NCI-H2107 (cell line): ENCODE measurements at regions not wholly inside any gene's neighbourhood (a gene's known extent, or its start where the extent isn't known, plus 50 kb on each side); places are given as distances from the start of the nearest gene placed in this dataset.
"Not testable (repeated sequence)": the region's sequence is repeated elsewhere in the genome, so short reads cannot be mapped to it uniquely, and the experiment has no call there.

ENCODE experiments used
- DNase-seq: peaks from one replicate; lab custom pipeline; 2025; lab: John Stamatoyannopoulos, UW

DNA sequence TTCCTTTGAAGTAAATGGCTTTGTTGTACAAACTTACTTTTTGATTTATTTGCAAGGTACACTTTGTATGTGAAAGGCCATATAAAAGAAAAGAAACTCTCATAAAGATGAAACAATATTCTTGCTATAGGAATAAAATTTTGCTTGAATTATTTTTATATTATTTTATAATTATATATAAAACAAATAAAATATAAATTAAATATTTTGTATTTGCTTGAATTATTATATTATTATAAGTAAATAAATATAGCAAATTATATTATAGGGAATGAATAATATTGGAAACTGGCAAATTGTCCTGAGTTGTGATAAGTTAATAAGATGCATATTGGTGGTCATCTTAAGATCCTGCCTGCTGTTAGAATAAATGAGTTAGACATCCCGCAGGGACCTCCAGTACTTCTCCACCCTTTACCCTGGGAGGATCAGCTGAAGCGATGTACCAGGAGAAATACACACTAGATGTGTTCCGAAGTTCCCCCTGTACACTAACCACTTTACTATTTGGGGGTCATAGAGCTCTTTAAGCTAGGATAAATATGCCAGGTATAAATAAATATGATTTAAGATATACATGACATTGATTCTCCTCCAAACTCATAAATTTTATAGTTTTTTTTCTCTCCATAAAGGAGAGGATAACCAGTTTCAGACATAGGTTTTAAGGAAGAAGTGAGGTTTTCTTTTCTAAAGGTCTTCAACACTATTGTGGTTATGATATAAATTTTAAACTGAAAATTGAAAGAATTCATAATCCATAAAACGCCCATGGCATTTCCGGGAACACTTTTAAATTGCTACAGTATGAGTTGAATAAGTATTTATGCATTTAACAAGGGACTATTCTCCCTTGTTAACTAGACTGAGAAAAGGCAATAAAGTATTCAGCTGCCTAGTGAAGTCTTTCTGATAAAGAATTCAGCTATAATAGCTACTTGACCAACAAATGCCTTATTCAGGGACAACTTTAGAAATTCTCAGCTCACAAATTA is 486.3 kb upstream of the MARCKS start:
- DNase-seq = no peak

DNA sequence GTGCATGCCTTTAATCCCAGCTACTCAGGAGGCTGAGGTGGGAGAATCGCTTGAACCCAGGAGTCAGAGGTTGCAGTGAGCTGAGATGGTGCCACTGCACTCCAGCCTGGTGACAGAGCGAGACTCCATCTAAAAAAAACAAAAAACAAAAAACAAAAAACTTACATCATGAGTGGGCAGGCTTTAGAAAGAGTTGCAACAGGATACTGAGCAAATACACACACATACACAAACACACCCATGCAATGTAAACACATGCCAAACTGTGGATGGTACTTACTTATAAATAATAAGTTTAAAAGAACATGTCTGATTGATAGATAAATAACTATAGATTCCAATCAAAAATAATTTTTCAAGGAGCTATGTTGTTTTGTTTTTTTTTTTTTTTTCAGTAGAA is 481.7 kb upstream of the MARCKS start:
- not testable (repeated sequence) for DNase-seq

DNA sequence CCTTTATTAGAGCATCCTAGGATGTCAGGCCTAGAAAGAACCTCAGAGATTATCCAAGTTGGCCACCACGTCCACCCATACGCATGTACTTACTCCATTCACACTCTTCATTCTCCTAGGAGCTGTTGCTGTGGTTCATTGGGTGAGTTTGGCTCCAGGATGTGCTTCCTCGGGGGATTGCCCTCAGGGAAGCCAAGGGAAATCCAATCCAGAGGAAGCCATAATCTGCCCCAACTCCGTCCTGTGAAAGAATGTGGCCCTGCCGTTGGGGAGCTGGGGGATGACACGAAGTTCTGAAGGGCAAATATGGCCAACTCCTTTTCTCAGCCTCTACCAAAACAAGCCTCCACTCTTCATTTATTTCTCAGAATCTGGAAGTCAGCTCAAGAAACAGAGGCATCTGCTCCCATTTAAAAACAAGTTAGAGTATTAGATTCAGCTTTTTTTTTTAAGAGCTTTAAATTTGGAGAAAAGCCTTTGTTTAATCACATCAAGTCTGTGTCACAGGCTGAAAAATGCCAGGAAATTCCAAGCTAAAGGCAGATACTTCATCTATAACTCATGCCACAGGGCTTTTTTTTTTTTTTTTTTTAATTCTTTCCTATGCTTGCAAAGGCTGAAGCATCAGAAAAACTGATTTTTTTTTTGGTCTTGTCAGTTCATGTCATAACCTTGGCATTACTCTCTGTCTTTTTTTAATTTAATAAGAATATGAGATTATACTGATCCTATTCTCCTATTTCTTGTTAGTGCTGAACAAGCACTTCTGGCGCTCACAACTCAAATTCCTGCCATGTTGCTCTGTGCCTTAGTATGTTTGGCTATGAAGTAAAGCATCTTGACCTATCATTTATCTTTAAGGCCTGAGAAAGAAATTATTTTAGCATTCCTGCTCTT is 480.9 kb upstream of the MARCKS start:
- DNase-seq = no peak

DNA sequence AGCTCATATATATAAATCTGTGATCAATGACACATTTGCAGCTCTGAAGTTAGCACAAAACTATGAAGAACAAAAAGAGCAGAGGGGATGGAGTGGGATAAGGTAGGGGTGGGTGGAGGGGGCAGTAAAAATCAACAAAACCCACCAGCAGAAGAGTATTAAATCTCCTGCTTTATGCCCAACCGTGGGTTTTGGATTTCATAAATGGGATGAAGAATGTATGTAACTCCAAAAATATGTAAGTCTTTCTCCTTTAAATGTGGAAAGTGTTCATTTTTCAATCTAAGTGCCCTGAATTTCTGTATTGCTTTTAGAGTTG is 480.3 kb upstream of the MARCKS start:
- no peak for DNase-seq

DNA sequence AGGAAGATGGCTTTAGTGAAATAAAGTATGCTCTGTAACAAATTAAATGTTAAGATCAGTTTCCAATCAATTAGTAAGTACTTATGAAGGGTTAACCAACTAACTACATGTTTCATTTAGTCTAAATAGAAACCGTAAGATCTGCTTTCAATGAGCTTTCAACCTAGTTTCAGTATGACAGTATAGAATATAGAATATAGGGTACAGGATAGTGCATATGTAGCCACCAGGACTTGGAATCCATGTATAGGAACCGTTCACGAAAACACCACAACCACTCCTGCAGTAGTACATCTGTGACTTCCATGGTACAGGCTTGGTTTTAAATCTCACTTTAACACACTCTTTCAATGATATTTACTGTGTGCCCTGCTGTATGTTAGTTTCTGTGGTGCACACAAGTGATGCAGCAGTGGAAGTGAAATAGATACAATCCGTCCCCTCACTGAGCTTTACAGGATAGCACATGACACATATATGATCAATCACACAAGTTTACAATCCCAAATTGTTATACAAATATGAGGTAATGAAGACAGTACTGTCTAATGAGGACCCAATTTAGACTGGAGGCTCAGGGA is 479.7 kb upstream of the MARCKS start:
- no peak for DNase-seq

DNA sequence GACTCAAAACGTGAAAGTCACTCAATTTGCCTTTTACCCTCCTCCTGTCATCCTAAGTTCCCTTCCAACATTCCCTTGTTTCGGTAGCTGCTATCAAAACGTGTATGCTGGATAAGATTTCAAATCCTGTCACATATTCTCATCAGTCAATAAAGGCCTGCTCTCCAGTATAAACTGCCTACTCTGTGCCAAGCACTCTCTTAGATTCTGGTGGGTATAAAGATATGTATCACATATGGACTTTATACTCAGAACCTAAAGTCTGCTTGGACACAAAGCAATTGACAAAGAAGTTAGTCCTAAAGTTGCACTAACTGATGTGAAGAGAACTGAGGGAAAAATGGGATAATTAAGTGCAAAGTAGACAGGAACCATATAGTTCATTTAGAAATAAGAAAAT is 476.6 kb upstream of the MARCKS start:
- DNase-seq = no peak

DNA sequence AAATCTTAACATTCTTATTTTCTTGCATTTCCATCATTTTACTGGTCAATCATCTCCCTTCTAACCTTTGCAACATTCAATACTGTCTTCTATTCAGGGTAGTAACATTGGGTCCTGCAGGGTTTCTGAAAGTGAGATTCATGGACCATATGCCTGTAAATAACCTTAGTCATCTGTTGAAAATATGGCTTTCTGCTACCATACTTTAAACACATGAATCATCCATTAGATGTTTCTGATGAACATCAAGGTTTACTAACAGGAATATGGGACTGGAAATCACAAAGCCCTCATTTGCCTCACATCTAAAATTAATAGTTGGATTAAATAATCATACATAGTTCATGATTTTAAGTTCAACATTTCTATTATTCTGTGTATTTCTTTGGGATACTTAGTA is 475.9 kb upstream of the MARCKS start:
- no peak for DNase-seq

DNA sequence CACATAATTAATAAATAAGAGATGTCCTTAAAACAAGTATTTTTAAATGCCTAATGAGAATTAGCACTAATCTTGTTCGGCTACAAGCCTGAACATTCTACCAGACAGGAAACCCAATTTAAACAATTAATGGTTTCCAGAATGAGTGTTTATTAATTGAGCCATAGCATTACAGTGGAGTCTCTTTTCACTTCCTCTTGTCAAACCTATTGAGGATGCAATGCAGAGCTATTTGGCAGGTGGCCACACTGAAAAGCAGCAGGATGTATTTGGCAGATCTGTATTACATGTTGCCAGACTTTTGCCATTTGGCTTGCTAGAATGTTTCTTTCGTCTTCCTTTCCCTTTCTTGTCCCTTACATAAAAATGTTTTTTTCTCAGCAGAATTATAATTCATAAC is 475.2 kb upstream of the MARCKS start:
- peak; percentile 19 for DNase-seq

DNA sequence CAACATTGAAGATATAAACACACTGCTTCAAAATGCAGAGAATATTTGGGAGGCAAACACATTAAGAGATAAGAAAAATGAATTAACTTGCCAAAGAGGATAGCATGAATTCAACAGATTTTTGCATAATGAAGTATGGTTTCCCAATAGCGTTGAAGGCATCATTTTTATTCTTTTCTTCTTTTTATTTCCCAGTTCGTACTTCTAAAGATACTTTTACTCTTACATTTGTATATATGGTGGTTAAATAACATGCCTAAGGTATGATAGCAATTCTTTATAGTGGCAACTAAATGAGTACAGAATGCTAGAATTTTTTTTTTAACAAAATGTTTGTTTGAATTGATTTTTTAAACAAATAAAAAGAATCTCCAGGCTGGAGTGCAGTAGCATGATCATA is 473.4 kb upstream of the MARCKS start:
- DNase-seq = no peak

DNA sequence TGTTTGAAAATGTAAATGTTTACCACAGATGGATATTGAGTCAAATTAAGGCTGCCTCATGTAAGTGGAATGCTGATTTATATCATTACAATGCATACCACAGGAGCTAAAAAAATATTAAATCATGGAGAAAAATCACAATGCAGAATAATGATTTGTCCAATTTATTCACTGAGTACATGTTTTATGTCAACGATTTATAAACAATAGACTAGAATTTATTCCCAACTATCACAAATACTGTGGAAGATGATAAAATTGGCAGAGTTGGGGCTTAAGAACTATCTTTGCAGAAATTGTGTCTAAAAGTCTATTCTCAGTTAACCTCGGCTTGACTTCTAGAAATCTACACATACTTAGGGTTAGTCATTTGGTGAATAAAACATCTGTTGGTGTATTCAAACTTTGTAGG is 472.1 kb upstream of the MARCKS start:
- DNase-seq = no peak

DNA sequence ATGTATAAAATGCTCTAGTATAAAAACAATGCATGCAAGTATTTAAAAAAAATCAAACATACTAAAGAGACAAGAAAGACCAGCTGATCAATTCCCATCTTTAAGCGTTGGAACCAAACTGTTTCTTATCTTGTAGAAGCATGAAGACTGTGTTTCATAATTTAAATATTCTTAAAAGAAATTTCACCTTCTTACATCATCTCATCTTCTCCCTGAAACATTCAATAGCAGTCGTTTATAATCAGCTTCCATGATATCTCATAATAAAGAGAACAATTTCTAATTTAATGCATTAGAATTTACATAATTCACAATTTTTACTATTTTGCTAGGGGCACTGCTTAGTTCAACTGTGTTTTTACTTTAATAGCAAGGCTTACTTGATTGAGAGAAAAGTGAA is 468.1 kb upstream of the MARCKS start:
- DNase-seq = no peak

DNA sequence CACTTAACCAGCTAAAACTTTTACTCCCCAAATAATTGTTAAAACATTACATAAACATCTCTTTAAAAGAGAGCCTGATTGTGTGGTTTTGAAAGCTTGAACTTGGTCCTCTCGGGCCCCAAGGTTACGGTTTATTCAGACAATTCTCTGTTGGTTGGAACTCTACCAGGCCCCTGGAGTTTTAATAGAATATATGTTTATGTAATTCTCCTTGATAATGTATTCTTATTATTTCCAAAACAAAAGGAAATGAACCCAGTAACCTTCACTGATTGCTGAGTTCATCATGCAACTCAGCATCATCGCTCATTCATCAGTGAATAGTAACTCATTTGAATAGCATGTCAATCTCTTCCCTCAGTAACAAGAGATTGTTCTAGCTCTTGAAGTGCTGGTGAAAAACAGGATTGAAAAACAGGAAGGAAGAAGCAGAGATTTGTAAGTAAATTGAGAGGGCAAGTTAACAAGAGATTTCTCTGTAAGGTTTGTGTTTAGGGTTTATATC is 464.5 kb upstream of the MARCKS start:
- no peak for DNase-seq

DNA sequence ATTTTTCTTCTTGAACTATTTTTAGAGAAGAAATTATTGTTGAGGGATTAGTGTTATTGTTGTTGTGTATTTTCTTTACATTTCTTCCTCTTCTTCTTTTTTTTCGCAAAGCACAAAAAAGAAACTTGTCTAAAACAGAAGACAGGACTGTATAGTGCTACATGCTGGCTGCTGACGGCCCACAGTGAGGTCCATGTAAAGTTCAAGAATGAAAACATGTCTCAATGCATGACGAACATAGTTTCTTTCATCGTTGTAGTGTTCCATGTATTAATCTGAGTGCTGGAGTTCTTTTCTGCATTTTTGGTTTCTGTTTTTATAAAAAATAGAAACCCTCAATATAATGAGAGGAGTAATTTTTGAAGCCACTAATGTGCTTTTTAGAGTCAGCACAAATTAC is 462.9 kb upstream of the MARCKS start:
- DNase-seq = no peak

DNA sequence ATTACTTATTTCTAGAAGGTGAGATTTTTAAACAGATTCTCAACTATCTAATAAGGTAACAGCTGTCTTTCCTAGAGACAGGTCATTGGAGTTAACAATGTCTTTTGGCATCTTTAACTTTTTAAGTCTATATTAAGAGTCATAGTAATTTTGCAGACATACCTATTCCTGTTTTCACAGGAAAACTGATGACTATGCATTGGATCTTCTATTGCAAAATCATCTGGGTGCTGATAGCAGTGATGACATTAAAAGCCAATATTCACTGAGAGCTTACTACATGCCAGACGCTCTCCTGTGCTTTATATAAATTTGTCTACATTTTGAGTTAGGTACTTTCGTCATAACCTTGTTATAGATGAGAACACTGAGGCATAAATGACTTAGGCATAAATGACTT is 462.4 kb upstream of the MARCKS start:
- DNase-seq = no peak

DNA sequence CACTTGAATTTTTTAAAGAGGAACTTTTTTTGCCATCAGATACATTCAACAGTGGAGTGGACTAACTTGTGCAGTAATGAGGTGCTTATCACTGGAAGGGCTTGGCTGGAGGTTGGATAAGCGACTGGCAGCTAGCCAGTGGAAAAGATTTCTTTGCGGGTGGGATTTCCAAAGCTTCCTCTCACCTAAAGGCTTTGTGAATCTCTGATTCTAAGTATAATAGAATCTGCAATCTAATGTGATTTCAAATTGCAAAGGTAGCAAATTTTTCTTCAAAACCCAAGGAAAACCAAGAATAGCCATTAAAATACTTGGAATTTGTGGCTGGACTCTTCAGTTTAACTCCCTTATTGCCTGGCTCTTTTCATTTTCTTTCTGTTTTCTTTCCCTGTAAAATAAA is 460.4 kb upstream of the MARCKS start:
- no peak for DNase-seq

DNA sequence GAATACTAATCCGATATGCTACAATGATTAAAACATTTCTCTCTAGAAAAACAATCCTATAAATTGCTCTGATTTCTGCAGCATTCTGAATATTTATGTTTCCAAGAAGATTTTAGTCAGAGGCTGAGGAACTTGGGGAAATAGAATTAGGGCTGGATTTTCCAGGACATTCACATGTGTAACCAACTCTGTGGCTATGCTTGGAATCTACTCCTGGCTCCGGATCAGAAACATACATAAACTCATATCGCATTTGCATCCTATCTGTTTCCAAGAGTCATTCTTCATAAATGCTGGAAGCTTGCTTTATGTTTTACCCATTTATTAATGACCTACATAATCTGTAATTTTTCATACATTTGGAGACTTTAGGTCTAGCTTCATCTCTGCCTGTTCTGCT is 459.9 kb upstream of the MARCKS start:
- no peak for DNase-seq

DNA sequence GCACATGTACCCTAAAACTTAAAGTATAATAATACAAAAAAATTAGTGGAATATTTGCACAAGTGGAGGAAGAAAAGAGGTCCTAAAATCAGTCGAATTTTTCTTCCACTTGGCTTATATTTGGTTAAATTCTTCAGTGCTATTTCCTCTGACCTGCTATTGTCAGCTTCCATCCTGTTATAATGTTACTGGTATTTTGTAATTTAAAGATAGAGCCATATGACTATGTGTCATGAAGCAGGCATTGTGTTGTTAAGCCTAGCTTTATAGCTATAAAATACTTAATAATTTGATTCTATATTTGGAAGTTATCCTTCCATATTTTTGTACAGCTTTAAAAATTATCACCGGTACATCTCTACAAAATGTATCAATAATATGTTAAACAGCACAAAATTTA is 455.9 kb upstream of the MARCKS start:
- no peak for DNase-seq

DNA sequence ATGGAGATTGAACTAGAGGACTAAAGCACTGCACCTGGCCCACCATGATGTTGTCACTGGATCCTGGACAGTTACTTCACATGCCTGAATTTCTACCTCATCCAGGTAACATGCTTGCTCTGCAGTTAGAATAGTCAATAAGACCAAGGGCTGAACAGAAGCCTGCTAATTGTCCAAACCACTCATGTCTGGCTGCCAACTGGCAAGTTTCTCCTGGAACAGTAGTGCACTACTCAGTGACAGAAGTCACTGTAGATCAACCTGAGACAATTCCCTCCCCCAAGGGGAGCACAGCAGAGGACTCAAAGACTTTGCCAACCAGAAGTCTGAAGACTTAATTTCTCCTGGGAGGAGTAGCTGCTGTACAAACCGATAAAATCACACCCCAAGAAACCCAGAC is 454.6 kb upstream of the MARCKS start:
- DNase-seq = no peak

DNA sequence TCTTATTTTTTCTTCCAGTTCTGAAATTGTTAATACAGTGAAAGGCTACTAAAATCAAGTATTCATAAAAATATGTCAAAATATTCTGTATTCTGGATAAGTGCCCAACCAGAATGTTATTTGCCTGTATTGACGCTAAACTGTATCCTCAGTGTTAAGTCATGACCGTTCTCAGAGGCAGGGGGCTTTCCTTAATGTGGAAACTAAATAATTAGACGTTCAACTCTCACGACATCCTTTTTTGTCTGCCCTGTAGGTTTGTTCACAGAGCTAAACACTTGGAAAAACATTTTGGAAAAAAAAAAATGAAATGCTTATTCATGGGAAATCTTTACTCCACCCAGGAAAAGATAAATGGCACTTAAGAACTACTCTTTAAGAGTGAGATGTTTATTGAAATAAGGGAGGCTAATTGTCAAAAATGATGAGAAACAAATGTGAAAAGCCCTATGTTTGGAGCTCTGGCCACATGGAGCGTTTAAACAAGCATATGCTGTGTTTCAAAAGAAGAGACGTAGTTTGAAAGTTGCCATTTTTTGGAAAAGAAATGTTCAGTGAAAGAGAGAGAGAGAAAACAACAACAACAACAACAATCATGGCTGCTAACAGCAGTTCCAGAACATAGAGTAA is 453.1 kb upstream of the MARCKS start:
- no peak for DNase-seq

DNA sequence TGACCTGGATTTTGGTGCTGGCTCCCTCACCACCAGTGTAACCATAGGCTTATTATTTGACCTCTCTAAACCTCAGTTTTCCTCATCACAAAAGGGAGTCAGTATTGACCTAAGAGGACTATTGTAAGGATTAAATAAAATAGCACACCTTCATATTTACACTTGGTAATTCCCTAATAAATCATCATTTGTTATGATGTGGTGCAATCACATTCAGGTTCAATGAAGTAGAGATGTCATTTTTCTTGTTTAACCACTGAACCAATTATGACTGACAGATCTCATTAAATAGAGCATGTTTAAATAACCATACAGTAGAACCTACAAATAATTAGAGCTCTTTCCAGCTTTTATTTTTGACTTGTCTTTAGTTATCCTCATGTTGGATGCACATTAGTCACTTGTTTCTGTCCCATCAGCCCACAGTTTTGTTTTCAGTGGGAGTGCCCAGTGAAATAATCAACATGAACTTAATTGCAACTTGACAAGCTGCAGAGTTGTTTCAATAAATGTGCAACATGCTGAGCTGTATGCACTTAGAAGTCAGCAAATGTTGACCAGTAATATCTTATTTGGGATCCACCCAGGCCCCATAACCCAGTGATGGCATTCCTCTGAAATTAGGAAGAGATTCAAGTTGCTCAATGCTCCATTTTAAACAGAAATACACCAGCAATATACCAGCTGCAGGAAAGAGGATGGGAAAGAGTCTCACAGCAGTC is 451.7 kb upstream of the MARCKS start:
- DNase-seq = no peak

DNA sequence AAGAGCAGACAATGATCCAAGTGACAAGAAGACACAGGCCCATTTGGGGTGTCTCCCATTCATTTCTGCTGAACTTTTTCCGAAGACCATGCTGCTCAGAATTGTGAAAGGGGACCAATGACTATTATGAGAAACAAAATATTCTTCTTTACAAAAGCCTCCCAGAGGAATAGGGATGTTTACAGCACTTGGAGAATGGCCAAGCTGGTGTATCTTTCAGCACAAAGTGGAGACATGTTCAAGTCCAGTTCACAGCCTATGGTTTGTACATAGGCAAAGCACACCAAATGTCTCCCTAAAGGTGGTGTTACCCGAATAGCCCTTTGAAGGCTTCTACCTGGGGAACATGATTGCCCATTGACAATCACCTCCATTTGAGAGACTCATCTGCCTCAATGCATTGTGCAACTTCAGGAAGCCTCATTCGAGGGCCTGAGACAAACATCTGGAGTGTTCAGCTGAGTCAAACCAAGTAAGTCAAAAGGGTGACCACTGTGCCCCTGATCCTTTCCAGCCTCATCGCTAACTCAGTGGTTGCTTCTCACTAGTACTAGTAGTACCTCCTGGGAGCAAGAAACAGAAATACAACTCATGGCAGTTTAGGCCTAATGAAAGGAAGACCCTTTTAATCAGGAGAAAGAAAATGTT is 451.0 kb upstream of the MARCKS start:
- DNase-seq = no peak
